ENCODE measurements at regions not wholly inside any gene's neighbourhood (a gene's known extent, or its start where the extent isn't known, plus 50 kb on each side); places are given as distances from the start of the nearest gene placed in this dataset.
"Not testable (repeated sequence)": the region's sequence is repeated elsewhere in the genome, so short reads cannot be mapped to it uniquely, and the experiment has no call there.

- DNase-seq (ENCODE audit: low read depth) = no peak
These were observed 182.3 kb upstream of the MAST4 start for GRCh38 chr5:66413931-66414330.

- DNase-seq (ENCODE audit: low read depth) = peak; percentile 30
These were observed 181.0 kb upstream of the MAST4 start for GRCh38 chr5:66415208-66415607.

GRCh38 chr5:66416698-66417097 is 179.5 kb upstream of the MAST4 start:
- no peak for DNase-seq (ENCODE audit: low read depth)

GRCh38 chr5:66417781-66418180 is 178.4 kb upstream of the MAST4 start:
- DNase-seq (ENCODE audit: low read depth) = no peak

GRCh38 chr5:66423484-66423883 is 172.7 kb upstream of the MAST4 start:
- DNase-seq (ENCODE audit: low read depth) = no peak

GRCh38 chr5:66425842-66426241 is 170.4 kb upstream of the MAST4 start:
- DNase-seq (ENCODE audit: low read depth) = no peak

DNA sequence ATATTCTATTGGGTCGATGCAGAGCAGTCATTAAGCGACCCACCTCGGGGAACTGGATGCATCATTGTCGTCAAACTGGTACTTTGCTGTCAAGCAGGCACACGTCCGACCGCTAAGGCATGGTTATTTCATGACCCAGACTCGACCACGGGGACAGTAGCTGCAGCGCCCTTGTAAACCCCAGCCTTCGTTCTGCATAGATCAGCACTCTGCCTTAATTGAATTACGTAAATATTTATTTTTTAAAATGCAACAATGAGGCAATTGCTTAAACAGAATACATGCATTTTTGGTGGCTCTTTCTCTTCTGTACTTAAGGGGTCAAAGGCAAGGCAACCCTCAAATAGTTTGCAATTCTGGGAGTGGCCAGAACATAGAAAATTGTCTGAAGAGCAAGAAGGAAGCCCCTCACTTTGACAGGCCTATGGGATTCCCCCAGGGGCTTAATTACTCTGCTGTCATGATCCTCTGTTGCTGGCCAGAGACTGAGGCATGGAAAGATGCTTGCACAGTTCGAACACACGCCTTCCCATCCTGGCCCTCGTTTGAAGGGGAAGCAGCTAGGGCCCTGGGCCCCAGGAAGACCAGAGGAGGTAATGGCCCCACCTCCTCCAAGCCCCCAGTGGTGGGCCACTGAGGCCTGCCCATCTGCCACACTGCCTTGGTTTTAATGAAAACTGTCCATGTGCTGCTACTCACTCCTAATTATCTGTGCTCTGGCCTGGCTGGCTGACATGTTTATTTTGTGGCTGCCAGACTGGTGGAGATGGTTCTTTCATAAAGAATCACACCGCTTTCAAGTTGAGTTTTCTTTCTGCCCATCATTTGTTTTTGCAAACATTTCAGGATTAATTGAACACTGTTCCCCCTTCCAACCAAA is 169.7 kb upstream of the MAST4 start:
- no peak for DNase-seq (ENCODE audit: low read depth)

DNA sequence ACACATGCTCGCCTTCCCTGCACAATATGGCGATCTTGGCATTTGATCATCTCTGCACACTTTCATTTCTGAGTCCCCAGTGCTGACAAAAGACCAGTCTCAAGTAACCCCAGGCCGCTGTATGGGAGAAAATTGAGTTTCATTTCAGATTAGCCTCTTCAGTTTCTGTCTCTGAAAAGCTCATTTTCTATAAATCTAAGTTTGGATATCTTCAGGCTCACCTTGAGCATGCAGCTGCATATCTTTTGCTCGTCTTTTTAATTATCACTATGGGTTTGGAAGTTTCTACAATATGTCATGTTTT is 169.1 kb upstream of the MAST4 start:
- no peak for DNase-seq (ENCODE audit: low read depth)

DNA sequence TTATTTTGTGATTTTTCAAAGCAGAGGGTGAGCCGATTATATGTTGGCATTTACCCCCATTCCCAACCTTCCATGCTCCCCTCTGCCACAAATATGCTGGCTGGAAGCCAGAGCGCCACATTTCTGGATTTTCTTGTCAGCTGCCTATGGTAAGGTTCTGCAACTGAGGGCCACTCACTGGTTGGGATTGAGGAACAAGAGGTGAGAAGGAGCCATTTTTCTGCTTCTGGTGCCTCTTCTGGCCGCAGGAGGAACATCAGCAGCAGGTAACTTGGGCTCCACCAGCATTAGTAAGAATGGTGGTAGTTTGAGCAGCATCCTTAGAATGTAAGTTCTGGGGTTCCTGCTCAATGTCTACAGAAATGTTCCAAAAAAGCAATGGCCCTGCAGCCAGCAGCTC is 159.5 kb upstream of the MAST4 start:
- DNase-seq (ENCODE audit: low read depth) = no peak

DNA sequence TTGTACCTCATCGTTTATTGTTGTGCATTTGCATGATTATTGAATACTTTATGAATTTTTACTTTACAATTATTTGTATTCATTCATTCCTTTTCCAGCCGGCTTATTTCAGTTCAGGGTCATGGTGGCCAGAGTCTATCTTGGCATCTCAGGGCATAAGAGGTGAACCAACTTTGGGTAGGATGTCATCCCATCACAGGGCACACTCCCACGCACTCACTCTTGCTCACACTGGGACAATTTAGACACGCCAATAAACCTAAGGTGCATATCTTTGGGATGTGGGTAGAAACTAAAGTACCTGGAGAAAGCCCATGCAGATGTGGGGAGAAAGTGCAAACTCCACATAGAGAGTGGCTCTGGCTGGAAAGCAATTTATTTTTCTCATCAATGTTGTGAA is 158.1 kb upstream of the MAST4 start:
- no peak for DNase-seq (ENCODE audit: low read depth)

- DNase-seq (ENCODE audit: low read depth) = no peak
These were observed 157.5 kb upstream of the MAST4 start for GRCh38 chr5:66438696-66439095.

DNA sequence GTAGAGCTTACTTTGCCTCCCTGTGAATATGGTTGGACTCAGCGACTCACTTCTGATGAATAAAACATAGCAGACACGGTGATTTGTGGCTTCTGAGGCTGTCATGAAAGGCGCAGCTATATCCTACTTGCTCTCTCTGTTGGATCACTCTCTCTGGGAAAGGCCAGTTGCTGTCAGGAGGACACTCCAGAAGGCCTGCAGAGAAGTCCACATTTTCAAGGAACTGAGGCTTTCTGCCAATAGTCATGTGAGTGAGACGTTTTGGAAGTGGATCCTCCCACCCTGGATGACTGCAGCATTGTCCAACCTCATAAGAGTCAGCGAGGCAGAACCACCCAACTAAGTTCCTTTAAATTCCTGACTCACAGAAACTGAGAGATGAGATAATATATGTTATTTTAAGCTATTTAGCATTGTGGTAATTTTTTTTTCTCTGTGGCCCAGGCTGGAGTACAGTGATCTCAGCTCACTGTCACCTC is 156.0 kb upstream of the MAST4 start:
- DNase-seq (ENCODE audit: low read depth) = peak; percentile 78

DNA sequence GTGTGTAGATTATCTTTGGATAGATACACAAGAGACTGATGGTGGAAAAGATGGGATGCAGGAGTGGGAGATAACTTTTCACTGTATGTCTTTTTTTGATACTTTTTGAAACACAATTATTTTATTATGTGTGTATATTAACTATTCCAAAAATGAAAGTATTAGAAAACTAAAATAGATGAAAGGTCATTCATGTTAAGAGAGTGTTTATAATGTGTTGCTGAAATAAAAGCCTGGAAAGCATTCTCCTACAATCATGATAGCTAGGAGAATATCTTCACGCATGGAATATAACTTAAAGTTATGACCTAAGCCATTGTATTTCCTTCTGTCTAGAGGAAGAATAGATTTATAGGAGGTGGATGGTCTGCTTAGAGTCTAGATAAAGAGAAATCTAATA is 154.8 kb upstream of the MAST4 start:
- DNase-seq (ENCODE audit: low read depth) = no peak

DNA sequence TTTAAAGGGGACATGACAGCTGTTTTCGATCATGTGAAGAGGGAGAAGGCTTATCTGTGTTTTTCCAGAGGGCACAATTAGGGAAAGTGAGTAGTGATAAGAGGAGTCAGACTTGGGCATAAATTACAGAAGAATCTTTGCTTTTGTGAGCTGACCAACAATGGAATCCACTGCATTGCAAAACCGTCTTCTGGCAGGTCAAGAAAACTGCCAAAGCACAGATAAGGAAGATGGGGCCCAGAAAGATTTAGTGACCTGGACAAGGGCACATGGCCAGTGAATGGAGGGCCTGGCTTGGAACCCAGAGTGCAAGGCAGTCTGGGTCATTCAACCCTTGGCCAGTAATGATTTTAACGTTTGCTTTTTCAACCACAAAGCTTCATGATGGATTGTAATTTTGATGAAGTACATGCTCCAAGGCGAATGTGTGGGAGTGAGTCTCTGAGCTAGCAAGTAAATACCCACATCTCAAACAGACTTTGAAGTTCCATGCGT is 153.2 kb upstream of the MAST4 start:
- DNase-seq (ENCODE audit: low read depth) = peak; percentile 15

- DNase-seq (ENCODE audit: low read depth) = no peak
These were observed 152.6 kb upstream of the MAST4 start for GRCh38 chr5:66443462-66444130.

- not testable (repeated sequence) for DNase-seq (ENCODE audit: low read depth)
These were observed 148.1 kb upstream of the MAST4 start for GRCh38 chr5:66448070-66448469.

DNA sequence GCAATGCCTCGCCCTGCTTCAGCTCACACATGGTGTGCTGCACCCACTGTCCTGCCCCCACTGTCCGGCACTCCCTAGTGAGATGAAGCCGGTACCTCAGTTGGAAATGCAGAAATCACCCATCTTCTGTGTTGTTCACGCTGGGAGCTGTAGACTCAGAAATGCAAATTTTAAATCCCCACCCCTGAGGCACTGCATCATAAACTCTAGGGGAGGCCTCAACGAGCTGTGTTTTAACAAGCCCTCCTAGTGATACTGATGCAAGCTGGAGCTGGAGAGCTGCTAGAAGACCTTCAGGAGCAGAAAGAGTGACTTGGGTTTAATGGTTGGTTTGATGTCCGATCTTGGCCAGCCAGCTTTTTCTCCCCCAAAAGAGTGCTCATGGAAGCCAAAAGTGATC is 146.0 kb upstream of the MAST4 start:
- DNase-seq (ENCODE audit: low read depth) = no peak

GRCh38 chr5:66450988-66451387 is 145.2 kb upstream of the MAST4 start:
- DNase-seq (ENCODE audit: low read depth) = no peak

GRCh38 chr5:66452109-66452508 is 144.1 kb upstream of the MAST4 start:
- no peak for DNase-seq (ENCODE audit: low read depth)

GRCh38 chr5:66454186-66455078 is 141.8 kb upstream of the MAST4 start:
- peak; percentile 47 for DNase-seq (ENCODE audit: low read depth)

DNA sequence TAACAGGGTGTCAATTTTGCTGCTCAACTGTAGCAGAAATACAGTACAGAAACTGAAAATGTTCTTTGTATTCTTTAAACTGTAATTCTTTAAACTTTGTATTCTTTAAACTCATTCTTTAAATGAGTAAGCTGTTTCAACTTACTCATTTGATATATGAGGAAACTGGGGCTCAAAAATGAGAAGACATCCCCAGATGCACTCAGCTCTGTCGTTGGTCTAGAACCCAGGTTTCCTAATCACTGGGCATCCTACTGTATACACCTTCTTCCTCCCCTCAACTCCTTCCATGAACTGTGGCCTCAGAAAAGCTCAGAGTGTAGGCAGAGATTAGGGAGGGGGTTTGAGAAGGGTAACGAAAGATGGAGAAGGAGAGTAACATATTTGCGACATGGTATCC is 136.5 kb upstream of the MAST4 start:
- DNase-seq (ENCODE audit: low read depth) = no peak

DNA sequence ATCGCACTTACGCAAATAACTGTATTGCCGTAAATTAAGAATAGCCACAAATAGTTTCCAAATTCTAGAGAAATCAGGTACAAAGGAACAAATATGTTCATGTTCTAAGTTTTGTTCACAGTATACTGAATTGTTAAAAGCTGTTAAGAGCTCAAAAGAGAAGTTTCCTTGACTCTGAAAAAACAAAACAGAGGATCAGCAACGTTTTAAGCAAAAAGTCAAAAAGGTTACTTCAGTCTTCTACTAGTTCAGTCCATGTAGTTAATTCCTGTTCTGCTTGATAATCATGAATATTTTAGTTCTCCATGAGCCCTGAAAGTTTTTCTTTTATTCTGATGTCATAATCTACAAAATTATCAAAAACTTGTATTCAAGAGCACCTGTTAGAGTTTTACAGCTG is 128.6 kb upstream of the MAST4 start:
- DNase-seq (ENCODE audit: low read depth) = no peak

All from renal cortical epithelial cell (primary cell).